HepG2 (cell line): ENCODE measurements at regions not wholly inside any gene's neighbourhood (a gene's known extent, or its start where the extent isn't known, plus 50 kb on each side); places are given as distances from the start of the nearest gene placed in this dataset.

ENCODE experiments used
- ATAC-seq: fragments of 200-7000 bp; cut with Tn5 transposase; 3 replicates; pipeline ENCODE4 v1.9.1; 2020; ENCODE audit warnings: mild to moderate bottlenecking, moderate library complexity
- BruUV-seq: library from RNA; stranded (reverse); fragments of 400-500 nt; replicated peaks from 2 replicates; lab custom pipeline; 2021; lab: Mats Ljungman, UMichigan
- CTCF ChIA-PET: fragments of 300-600 bp; formaldehyde crosslinking; extraction: SDS; loops from one replicate; lab custom pipeline; 2021; ENCODE audit warnings: low total read pairs, inconsistent platforms, low intra/inter-chr PET ratio; lab: Yijun Ruan, JAX
- POLR2A ChIA-PET: fragments of 350-600 bp; sonication (Branson Sonifier 250); formaldehyde crosslinking; loops from one replicate; lab custom pipeline; 2020; ENCODE audit warnings: antibody characterized with exemption, inconsistent platforms; lab: Yijun Ruan, JAX
- DNase-seq: peaks from one replicate; pipeline ENCODE4 v3.0.0-alpha.2; 2015; ENCODE audit warnings: low spot score
- FAIRE-seq: peaks from 3 replicates; lab custom pipeline; 2011; peaks lifted over from hg19 to GRCh38; lab: Jason Lieb, UNC
- H2AFZ ChIP-seq: one replicate; pipeline ENCODE4 v1.6.1; 2011; ENCODE audit warnings: low read length, inconsistent platforms
- H3K27ac ChIP-seq: fragments of 300-600 bp; 3 replicates; pipeline ENCODE4 v1.8.0; 2011; ENCODE audit warnings: mixed run types, mild to moderate bottlenecking, mixed read lengths, low read length, inconsistent platforms; ENCODE audit not compliant: insufficient read depth; ENCODE audit errors: extremely low read length
- H3K27me3 ChIP-seq, 2 experiments: fragments of 200-600 bp in 1 of 2; 2 replicates in 1 of 2; 3 replicates in 1 of 2; pipeline versions ENCODE4 v1.6.0 to v1.8.0; 2011; ENCODE audit warnings: low read length in 2 of 2, mild to moderate bottlenecking in 2 of 2, moderate library complexity in 2 of 2, inconsistent platforms in 1 of 2; ENCODE audit not compliant: insufficient read depth in 2 of 2, control insufficient read depth in 1 of 2
- H3K36me3 ChIP-seq, 2 experiments: fragments of 200-600 bp in 1 of 2; replicated peaks in 1 of 2; 2 replicates in 1 of 2; 3 replicates in 1 of 2; pipeline versions ENCODE4 v1.5.1 to v1.8.0; 2011; ENCODE audit warnings: low read length in 2 of 2, inconsistent platforms in 1 of 2; ENCODE audit not compliant: insufficient read depth in 2 of 2, control insufficient read depth in 1 of 2
- H3K4me1 ChIP-seq: 2 replicates; pipeline ENCODE4 v1.5.1; 2012; ENCODE audit warnings: low read length, inconsistent platforms; ENCODE audit not compliant: insufficient read depth
- H3K4me2 ChIP-seq: 2 replicates; pipeline ENCODE4 v1.6.0; 2011; ENCODE audit warnings: low read depth, low read length, inconsistent platforms
- H3K4me3 ChIP-seq, 3 experiments: fragments of 200-600 bp in 1 of 3; sonication (generic), shearing (Covaris generic) in 1 of 3; replicated peaks in 1 of 3; 2 replicates each; pipeline ENCODE4 v1.5.1; 2011 to 2016; ENCODE audit warnings: low read length in 3 of 3, inconsistent platforms in 2 of 3, low read depth in 2 of 3, mild to moderate bottlenecking in 2 of 3, control low read depth in 1 of 3, mixed read lengths in 1 of 3; ENCODE audit not compliant: insufficient read depth in 1 of 3
- H3K79me2 ChIP-seq: one replicate; pipeline ENCODE4 v1.6.1; 2011; ENCODE audit warnings: low read length, inconsistent platforms; ENCODE audit not compliant: insufficient read depth
- H3K9ac ChIP-seq: 2 replicates; pipeline ENCODE4 v1.6.0; 2011; ENCODE audit warnings: mild to moderate bottlenecking, low read depth, low read length, inconsistent platforms; ENCODE audit not compliant: insufficient read depth
- H3K9me3 ChIP-seq: 2 replicates; pipeline ENCODE4 v1.5.1; 2012; ENCODE audit warnings: mild to moderate bottlenecking, low read length
- H4K20me1 ChIP-seq: 2 replicates; pipeline ENCODE4 v1.6.0; 2011; ENCODE audit warnings: inconsistent platforms, mild to moderate bottlenecking, low read length, moderate library complexity; ENCODE audit not compliant: insufficient read depth
- ATF2 ChIP-seq: sonication (generic); formaldehyde crosslinking; IDR thresholded peaks from 2 replicates; pipeline ENCODE4 v1.4.0; 2020; ENCODE audit warnings: missing genetic modification reagents
- BHLHE40 ChIP-seq: IDR thresholded peaks from 2 replicates; pipeline ENCODE4 v1.6.1; 2011; ENCODE audit warnings: low read length, improper control_type of control experiment
- CTCF ChIP-seq: sonication (generic); formaldehyde crosslinking; IDR thresholded peaks from 2 replicates; pipeline ENCODE4 v1.5.0; 2020; ENCODE audit warnings: mild to moderate bottlenecking, missing genetic modification reagents, moderate library complexity
- FOSL2 ChIP-seq: sonication (generic); formaldehyde crosslinking; IDR thresholded peaks from 2 replicates; pipeline ENCODE4 v1.4.0; 2020; ENCODE audit warnings: missing genetic modification reagents
- HNRNPH1 ChIP-seq: fragments of 200-400 bp; formaldehyde crosslinking; optimal IDR thresholded peaks from 2 replicates; pipeline ENCODE3; 2017; ENCODE audit warnings: mild to moderate bottlenecking, low read depth, low read length
- KDM5B ChIP-seq: sonication (generic); formaldehyde crosslinking; IDR thresholded peaks from 2 replicates; pipeline ENCODE4 v1.4.0; 2020; ENCODE audit warnings: missing genetic modification reagents, mild to moderate bottlenecking, borderline replicate concordance
- KLF16 ChIP-seq, 2 experiments: sonication (generic) in 1 of 2; formaldehyde crosslinking in 1 of 2; IDR thresholded peaks; 2 replicates each; pipeline versions ENCODE4 v1.6.1 to v1.8.0; 2016 to 2023; ENCODE audit warnings: missing genetic modification reagents in 2 of 2, missing compliant biosample characterization in 1 of 2
- KMT2A ChIP-seq: sonication (generic); formaldehyde crosslinking; IDR thresholded peaks from 2 replicates; pipeline ENCODE4 v1.4.0; 2020; ENCODE audit warnings: missing genetic modification reagents
- SALL1 ChIP-seq: sonication (generic); formaldehyde crosslinking; IDR thresholded peaks from 2 replicates; pipeline ENCODE4 v1.8.0; 2022; ENCODE audit warnings: mild to moderate bottlenecking, missing genetic modification reagents
- TBX2 ChIP-seq: sonication (generic); formaldehyde crosslinking; IDR thresholded peaks from 2 replicates; pipeline ENCODE4 v1.5.0; 2020; ENCODE audit warnings: missing genetic modification reagents, mild to moderate bottlenecking, borderline replicate concordance
- U2AF2 ChIP-seq: fragments of 200-400 bp; formaldehyde crosslinking; IDR thresholded peaks from 2 replicates; pipeline ENCODE4 v1.6.1; 2017; ENCODE audit warnings: low read depth, mild to moderate bottlenecking, low read length
- ZBTB25 ChIP-seq: IDR thresholded peaks from 2 replicates; pipeline ENCODE4 v1.6.1; 2018; ENCODE audit warnings: missing genetic modification reagents
- ZNF776 ChIP-seq: sonication (generic); formaldehyde crosslinking; IDR thresholded peaks from 2 replicates; pipeline ENCODE4 v1.4.0; 2020; ENCODE audit warnings: mild to moderate bottlenecking, missing genetic modification reagents
- ZNF792 ChIP-seq: IDR thresholded peaks from 2 replicates; pipeline ENCODE4 v1.6.1; 2016
- WGBS: methylation state at CpG from one replicate; pipeline ENCODE4 v1.1.6; 2017; ENCODE audit warnings: low lambda C conversion rate; 5-methylcytosine and 5-hydroxymethylcytosine counted together
- in situ Hi-C: cut with HindIII; loops from 2 replicates; pipeline ENCODE4 v1.10.0; 2017; ENCODE audit warnings: low pct_unique_long_range_greater_than_20kb; ENCODE audit not compliant: extremely low pct_ligation_motif_present
- intact Hi-C: fragments of 100-400 bp; cut with micrococcal nuclease; formaldehyde crosslinking; loops from one replicate; pipeline ENCODE4 v1.10.0; 2022; ENCODE audit not compliant: unreplicated experiment
- TF ChIP-seq, protein P1 (sequence below): IDR thresholded peaks from 2 replicates; pipeline ENCODE4 v1.6.1; 2018; ENCODE audit warnings: missing genetic modification reagents, mild to moderate bottlenecking, missing compliant biosample characterization
- TF ChIP-seq, protein P2 (sequence below): sonication (generic); formaldehyde crosslinking; conservative IDR thresholded peaks from 2 replicates; pipeline ENCODE4 v1.8.0; 2022; ENCODE audit warnings: low read depth, missing genetic modification reagents

DNA sequence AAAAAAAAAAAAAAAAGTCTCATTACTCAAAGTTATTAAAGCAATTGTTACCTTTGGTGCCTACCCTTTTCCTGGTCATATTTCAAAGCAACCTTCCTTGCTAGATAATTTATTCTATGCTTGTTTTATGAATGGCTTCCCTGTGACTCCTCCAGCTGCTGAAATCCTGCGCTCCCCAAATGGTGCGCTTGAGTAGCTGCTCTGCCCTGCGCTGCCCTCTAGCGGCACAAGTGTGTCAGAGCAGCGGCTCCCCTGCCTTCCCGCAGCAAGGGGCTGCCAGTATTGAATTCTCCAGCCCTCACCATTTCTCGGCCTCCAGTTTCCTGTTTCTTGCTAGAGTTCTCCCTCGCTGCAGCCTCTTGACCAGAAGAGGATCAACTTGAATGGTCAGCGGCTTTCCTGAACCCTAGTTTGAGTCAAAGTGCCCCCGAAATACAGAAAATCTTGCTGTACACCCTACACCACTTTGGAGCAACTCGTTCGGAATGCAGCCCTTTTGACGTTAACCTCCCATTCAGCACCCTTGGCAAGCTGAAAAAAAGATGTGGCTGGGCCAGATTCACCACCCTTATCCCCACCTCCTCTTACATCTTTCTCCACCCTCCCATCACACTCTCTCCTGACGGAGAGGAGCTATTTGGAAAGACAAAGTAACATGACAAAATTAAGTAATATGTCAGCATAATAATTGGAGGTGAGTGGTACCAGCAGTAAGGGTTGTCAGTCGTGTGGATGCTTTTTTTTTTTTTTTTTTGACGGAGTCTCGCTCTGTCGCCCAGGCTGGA lies 60.4 kb upstream of the KLHL31 start:
- BruUV-seq = no TSS peak
- ChIA-PET POLR2A (interaction anchor here (0.9 to 1.5 kb wide), 2 partner anchors 178 to 232 kb away, joined by 4 read pairs; no protein-coding TSS in a partner anchor), CTCF (interaction anchor here (0.6 to 7.1 kb wide), 6 partner anchors 181 to 554 kb away, joined by 3 to 68 read pairs (median 5); partner anchors contain the start of gene GCLC)
- Histone ChIP-seq H3K4me2 (peak overlapping the region; percentile 44), H3K9ac (no peak overlapping the region), H3K4me3 (no peak overlapping the region), H2AFZ (no peak overlapping the region), H3K9me3 (no peaks in the 10 kb centered on the region), H3K4me1 (peaks cover 17% of the 10 kb centered on the region; the same call in 1 of the 2 replicates), H3K27ac (no peak overlapping the region), H3K36me3 (no peaks in the 10 kb centered on the region), H3K79me2 (no peaks in the 10 kb centered on the region), H4K20me1 (no peaks in the 10 kb centered on the region), H3K27me3 (no peaks in the 10 kb centered on the region)
- intact Hi-C loops (loop anchor here (5.0 kb wide), 1 partner anchor 554 kb away; no protein-coding TSS in a partner anchor), in situ Hi-C loops (no loop called here)
- WGBS = 30% methylated on average over 18 of the region's 18 CpGs
- peak; percentile 94 for ATAC-seq
- peak; percentile 72 for DNase-seq
- peak; percentile 80 for FAIRE-seq
- peak; percentile 56; the same call in 1 of the 2 replicates for TF ChIP-seq ATF2 (CRISPR knock-in tag)
- TF ChIP-seq KLF16 (CRISPR knock-in tag; IDR thresholded peaks at IDR 0.05) = 0 out of 4 replicates have a peak, but pooled peaks of 1 of the 2 experiments have one; percentile 41
- TF ChIP-seq, protein P1, sequence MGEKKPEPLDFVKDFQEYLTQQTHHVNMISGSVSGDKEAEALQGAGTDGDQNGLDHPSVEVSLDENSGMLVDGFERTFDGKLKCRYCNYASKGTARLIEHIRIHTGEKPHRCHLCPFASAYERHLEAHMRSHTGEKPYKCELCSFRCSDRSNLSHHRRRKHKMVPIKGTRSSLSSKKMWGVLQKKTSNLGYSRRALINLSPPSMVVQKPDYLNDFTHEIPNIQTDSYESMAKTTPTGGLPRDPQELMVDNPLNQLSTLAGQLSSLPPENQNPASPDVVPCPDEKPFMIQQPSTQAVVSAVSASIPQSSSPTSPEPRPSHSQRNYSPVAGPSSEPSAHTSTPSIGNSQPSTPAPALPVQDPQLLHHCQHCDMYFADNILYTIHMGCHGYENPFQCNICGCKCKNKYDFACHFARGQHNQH (CRISPR knock-in tag) = peak; percentile 42; the same call in 1 of the 2 replicates
- TF ChIP-seq, protein P2, sequence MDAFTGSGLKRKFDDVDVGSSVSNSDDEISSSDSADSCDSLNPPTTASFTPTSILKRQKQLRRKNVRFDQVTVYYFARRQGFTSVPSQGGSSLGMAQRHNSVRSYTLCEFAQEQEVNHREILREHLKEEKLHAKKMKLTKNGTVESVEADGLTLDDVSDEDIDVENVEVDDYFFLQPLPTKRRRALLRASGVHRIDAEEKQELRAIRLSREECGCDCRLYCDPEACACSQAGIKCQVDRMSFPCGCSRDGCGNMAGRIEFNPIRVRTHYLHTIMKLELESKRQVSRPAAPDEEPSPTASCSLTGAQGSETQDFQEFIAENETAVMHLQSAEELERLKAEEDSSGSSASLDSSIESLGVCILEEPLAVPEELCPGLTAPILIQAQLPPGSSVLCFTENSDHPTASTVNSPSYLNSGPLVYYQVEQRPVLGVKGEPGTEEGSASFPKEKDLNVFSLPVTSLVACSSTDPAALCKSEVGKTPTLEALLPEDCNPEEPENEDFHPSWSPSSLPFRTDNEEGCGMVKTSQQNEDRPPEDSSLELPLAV = no peak
- TF ChIP-seq KMT2A (CRISPR knock-in tag) = 0 out of 2 replicates have a peak, but pooled peaks have one; percentile 56
- 0 out of 2 replicates have a peak, but pooled peaks have one; percentile 29 for TF ChIP-seq ZNF776 (CRISPR knock-in tag)
- peak; percentile 40; the same call in 1 of the 2 replicates for TF ChIP-seq SALL1
- TF ChIP-seq TBX2 (CRISPR knock-in tag) = 0 out of 2 replicates have a peak, but pooled peaks have one; percentile 23
- peak; percentile 55; the same call in 1 of the 2 replicates for TF ChIP-seq ZNF792 (CRISPR knock-in tag)
- TF ChIP-seq BHLHE40 = 0 out of 2 replicates have a peak, but pooled peaks have one; percentile 7
- no peak for TF ChIP-seq HNRNPH1
- 0 out of 2 replicates have a peak, but pooled peaks have one; percentile 37 for TF ChIP-seq ZBTB25 (CRISPR knock-in tag)
- TF ChIP-seq KDM5B (CRISPR knock-in tag) = peak; percentile 41; the same call in 1 of the 2 replicates
- TF ChIP-seq U2AF2 = no peak
- TF ChIP-seq CTCF (CRISPR knock-in tag) = peak; percentile 95
- TF ChIP-seq FOSL2 (CRISPR knock-in tag) = 0 out of 2 replicates have a peak, but pooled peaks have one; percentile 36
